GM10266 (cell line): ENCODE measurements at regions not wholly inside any gene's neighbourhood (a gene's known extent, or its start where the extent isn't known, plus 50 kb on each side); places are given as distances from the start of the nearest gene placed in this dataset.
A peak's percentile ranks its signal among the peaks of the same experiment; 100 is the strongest.

ENCODE experiments used
- DNase-seq: peaks from one replicate; pipeline ENCODE4 v3.0.0; 2012; ENCODE audit errors: extremely low spot score
- CTCF ChIP-seq: IDR thresholded peaks from 2 replicates; pipeline ENCODE4 v1.5.1; 2012; ENCODE audit warnings: mild to moderate bottlenecking, low read depth; ENCODE audit not compliant: control insufficient read depth, insufficient read depth; ENCODE audit errors: missing control alignments

GRCh38 chr6:10156875-10157274 is 258.0 kb downstream of the TFAP2A start:
- no peak for DNase-seq
- no peak for TF ChIP-seq CTCF

DNA sequence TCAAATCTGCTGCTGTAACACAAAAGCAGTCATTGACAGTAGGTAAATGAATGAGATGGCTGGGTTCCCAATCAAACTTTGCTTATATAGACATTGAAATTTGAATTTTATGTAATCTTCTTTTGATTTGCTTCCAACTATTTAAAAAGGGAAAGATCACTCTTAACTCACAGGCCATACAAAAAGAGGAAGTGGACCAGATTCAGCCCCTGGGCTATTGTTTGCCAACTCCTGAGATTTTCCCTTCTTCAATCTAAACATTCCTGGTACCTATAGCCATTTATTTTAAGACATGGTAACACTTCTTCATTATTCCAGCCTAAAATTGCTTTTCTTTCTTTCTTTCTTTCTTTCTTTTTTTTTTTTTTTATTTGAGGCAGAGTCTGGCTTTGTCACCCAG is 260.6 kb downstream of the TFAP2A start:
- DNase-seq, result no peak
- no peak for TF ChIP-seq CTCF

DNA sequence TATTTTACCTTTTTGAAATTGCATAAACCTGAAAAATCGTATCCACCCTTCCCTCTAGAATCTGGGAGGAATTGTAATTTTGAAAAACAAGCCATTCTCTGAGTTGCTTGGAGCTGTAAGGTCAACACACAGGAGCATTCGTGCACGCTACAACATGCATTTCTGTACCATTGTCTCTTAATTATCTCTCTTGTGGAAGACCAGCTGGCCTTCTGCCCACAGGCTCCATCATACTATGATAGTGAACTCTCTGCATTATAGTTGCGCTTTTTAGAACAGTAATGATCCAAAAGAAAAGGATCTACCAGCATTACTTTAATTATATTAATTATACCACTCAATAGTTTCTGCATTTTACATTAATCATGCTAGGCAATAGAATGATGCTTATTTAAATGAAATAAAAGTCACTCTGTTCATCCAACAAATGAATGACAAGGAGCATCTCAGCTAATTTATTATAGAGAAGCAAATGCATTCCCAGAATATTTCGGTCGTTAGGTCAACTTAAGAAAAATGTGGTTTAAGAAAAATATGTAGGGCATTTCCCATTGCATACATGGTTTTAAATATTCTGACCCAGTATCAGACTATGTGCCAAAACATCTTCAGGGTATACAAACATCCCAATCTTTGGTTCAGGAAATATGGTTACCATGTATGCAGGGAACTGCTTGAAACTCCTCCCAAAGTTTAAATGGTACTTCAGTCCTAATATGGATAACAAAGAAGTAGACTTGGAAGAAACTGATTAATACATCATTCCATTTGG is 263.5 kb downstream of the TFAP2A start:
- DNase-seq, result no peak

DNA sequence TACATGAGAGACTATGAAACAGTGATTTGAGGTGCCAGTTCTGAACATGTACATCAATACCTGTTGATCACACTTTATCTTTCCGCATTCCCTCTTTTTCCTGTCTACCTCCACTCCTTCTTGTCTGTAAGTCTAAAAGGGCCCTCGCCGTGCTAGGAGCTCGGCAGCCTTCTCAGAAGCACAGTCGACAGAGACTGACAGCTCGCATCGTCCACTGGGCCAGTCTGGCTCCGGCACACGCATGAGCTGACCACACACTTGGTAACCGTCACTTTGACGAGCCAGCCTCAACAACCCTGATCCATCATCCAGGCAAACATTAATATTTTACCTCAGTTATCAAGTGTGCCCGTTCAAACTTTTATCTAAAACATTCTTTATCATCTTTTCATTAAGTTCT is 265.3 kb downstream of the TFAP2A start:
- no peak for TF ChIP-seq CTCF

More for the DNA sequence above, 263.5 kb downstream of the TFAP2A start:
- TF ChIP-seq CTCF, result no peak

GRCh38 chr6:10146715-10147451 is 268.0 kb downstream of the TFAP2A start:
- TF ChIP-seq CTCF, result no peak
- DNase-seq, result peak; percentile 55

More for the DNA sequence above, 265.3 kb downstream of the TFAP2A start:
- DNase-seq, result no peak

GRCh38 chr6:10144772-10145171 is 270.1 kb downstream of the TFAP2A start:
- DNase-seq, result no peak
- no peak for TF ChIP-seq CTCF

- no peak for TF ChIP-seq CTCF
- no peak for DNase-seq
Observed at GRCh38 chr6:10141746-10142443, 273.0 kb downstream of the TFAP2A start.
